ENCODE measurements at regions not wholly inside any gene's neighbourhood (a gene's known extent, or its start where the extent isn't known, plus 50 kb on each side); places are given as distances from the start of the nearest gene placed in this dataset.

DNA sequence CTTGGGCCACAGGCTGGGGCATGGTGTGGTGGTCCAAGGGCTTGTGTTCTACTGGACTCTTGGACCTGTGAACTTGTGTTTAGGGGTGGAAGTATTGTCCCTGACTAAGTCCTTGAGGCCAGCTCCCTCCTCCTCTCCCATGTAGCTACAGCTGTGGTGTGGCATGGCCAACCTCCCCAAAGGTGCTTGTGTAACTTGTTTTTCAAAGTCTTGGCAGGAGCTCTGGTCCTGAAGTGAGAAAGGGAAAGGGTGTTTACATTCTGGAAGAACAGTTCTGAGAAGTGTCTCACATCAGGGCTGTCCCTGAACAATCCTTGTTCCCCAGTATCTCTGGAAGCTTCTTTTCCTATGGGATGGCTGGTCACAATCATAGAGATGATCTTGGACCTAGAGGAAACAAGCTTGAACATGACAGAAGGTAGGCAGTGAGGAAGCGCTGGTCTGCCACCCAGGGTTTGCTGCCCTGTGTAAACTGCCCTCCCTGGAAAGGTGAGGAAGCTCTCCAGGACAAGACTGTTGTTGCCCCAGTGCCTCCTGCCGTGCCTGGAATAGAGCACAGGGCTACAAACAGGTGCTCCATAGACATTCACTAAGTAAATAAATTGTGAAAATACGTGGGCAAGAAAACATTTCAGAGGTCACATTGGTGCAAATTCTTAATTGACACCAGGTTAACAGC lies 64.6 kb upstream of the KLF9 start:
- Mint-ChIP-seq H3K9me3 (no peaks in the 10 kb centered on the region), H3K4me3 (no peak overlapping the region), H3K4me1 (no peaks in the 10 kb centered on the region), H3K36me3 (no peaks in the 10 kb centered on the region), H3K27me3 (peaks cover 3 to 14% of the 10 kb centered on the region in 2 donors), H3K27ac (no peak overlapping the region)
- Histone ChIP-seq H3K27me3 (ENCODE audit: insufficient read depth, low read length, poor library complexity, severe bottlenecking) (no peaks in the 10 kb centered on the region), H3K4me1 (ENCODE audit: insufficient read depth, low read length) (no peaks in the 10 kb centered on the region), H3K9me3 (ENCODE audit: low read length) (no peaks in the 10 kb centered on the region), H3K36me3 (ENCODE audit: insufficient read depth, low read length) (no peaks in the 10 kb centered on the region), H3K27ac (ENCODE audit: low read depth, low read length) (no peak overlapping the region), H3K4me3 (ENCODE audit: low read length) (no peak overlapping the region)
- CTCF ChIA-PET: interaction anchor here (0.9 to 1.5 kb wide), 3 partner anchors 60 to 127 kb away, joined by 3 to 4 read pairs (median 3); no protein-coding TSS in a partner anchor
- POLR2A ChIA-PET: no interaction called here
- no peak for DNase-seq

DNA sequence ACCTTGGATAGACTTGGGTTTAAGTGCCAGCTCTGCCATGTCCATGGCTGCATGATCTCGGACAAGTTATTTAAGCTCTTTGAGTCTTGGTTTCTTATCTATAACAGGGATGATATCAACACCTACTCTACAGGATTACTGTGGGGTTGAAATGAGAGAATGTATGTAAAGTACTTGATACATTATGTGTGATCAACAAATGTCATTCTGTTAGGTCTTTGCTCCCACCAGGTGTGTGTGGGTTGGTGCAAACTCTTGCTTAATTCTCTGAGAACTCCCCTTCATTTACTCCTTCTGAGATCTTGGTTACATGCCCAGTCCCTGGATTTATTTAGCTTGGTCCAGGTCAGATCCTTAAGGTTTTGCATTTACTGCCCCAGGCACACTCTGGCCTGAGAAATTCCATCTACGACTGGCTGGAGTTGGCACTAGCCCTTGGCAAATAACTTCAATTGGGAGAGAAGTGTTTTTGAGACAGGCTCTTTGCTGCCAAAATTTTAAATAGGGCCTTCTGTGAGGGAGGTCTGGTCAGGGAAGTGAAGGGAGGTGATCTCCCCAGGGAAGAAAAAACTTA lies 63.5 kb upstream of the KLF9 start:
- no peaks in the 10 kb centered on the region for H3K36me3 Mint-ChIP-seq
- no peaks in the 10 kb centered on the region for H3K36me3 ChIP-seq (ENCODE audit: insufficient read depth, low read length)
- H3K27me3 ChIP-seq (ENCODE audit: insufficient read depth, low read length, poor library complexity, severe bottlenecking): no peaks in the 10 kb centered on the region
- H3K9me3 ChIP-seq (ENCODE audit: low read length): no peaks in the 10 kb centered on the region
- H3K27ac ChIP-seq (ENCODE audit: low read depth, low read length): no peak overlapping the region
- POLR2A ChIA-PET: no interaction called here
- CTCF ChIA-PET: no interaction called here
- no peak for DNase-seq
- no peaks in the 10 kb centered on the region for H3K4me1 Mint-ChIP-seq
- H3K4me3 ChIP-seq (ENCODE audit: low read length): no peak overlapping the region
- H3K9me3 Mint-ChIP-seq: no peaks in the 10 kb centered on the region
- H3K27ac Mint-ChIP-seq: no peak overlapping the region
- no peak overlapping the region for H3K4me3 Mint-ChIP-seq
- H3K27me3 Mint-ChIP-seq: peaks cover 3 to 7% of the 10 kb centered on the region in 2 donors
- no peaks in the 10 kb centered on the region for H3K4me1 ChIP-seq (ENCODE audit: insufficient read depth, low read length)

DNA sequence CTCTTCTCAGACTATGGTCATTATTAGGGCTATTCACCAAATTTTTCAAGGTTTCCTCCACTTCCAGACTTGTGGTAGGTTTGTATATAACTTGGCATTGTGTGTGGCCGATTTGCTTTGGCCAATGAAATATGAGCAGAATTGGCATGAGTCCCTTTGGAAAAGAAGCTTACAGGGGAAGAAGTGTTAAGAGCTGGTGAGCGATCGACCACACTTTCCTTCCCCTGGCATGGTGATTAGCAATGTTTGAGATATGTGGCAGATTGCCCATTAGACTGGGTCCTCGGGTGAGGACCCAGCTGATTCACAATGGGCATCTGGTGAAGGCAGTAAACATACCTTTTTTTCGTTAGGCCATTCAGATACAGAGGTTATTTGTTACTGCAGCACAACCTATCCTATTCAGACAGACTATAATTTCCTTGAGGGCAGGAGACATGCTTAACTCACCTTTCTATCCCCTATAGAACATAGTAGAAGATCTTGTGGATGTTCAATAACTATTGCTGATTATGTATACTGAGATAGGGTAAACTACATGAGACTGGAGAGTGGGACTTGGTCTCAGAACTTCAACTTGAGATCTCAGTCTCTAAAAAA lies 62.8 kb upstream of the KLF9 start:
- H3K4me1 ChIP-seq (ENCODE audit: insufficient read depth, low read length): no peaks in the 10 kb centered on the region
- CTCF ChIA-PET: no interaction called here

DNA sequence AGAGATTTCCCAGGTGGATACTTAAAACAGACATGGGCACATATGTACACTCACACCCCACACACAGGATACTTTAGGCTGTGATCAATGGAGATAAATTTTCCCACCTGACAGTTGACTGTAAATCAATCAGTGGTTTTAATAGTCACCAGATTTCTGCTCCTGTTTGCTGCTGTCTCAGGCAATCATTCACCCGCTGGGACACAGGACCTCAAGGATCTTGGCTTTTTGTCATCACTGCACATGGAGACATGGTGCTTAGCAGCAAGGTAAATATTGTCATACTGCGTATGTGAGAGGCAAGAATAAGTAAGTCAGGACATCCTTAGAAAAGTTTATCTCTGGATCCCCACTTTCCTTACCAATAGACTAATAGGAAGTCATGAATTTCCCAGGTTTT lies 60.8 kb upstream of the KLF9 start:
- CTCF ChIA-PET: no interaction called here
- no peak overlapping the region for H3K4me3 Mint-ChIP-seq

More for the DNA sequence above, 62.8 kb upstream of the KLF9 start:
- Histone ChIP-seq H3K27me3 (ENCODE audit: insufficient read depth, low read length, poor library complexity, severe bottlenecking) (no peaks in the 10 kb centered on the region), H3K9me3 (ENCODE audit: low read length) (no peaks in the 10 kb centered on the region), H3K27ac (ENCODE audit: low read depth, low read length) (no peak overlapping the region), H3K36me3 (ENCODE audit: insufficient read depth, low read length) (no peaks in the 10 kb centered on the region), H3K4me3 (ENCODE audit: low read length) (no peak overlapping the region)
- Mint-ChIP-seq H3K4me1 (no peaks in the 10 kb centered on the region), H3K9me3 (no peaks in the 10 kb centered on the region), H3K27ac (no peak overlapping the region), H3K27me3 (peaks cover 3% of the 10 kb centered on the region in 2 donors), H3K4me3 (no peak overlapping the region), H3K36me3 (no peaks in the 10 kb centered on the region)
- no peak for DNase-seq
- POLR2A ChIA-PET: interaction anchor here (0.6 kb wide), 1 partner anchor 55 kb away, joined by 3 read pairs; no protein-coding TSS in a partner anchor

DNA sequence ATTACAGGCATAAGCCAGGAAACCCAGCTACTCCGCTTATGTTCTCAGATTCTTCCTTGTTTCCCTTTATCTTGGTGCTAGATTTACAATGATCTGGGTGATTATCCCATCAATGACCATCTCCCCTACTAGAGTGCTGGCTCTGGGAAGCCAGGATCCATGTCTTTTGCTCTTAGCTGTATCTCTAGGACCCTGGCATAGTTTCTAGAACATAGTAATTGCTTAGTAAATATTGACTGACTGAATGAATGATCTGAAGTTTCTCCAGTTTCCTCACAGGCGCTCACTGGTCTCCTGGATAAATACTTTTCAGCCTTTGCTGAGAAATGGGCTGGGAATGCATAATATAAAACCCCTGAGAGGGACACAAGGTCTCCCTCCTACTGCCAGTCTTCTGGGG lies 60.0 kb upstream of the KLF9 start:
- no peaks in the 10 kb centered on the region for H3K27me3 ChIP-seq (ENCODE audit: insufficient read depth, low read length, poor library complexity, severe bottlenecking)
- Mint-ChIP-seq H3K27me3 (peaks cover 3% of the 10 kb centered on the region in 2 donors), H3K36me3 (no peaks in the 10 kb centered on the region), H3K9me3 (no peaks in the 10 kb centered on the region), H3K27ac (no peak overlapping the region), H3K4me3 (peak overlapping the region in 1 of 7 donors; percentile 23), H3K4me1 (peaks cover 12 to 16% (median 13%) of the 10 kb centered on the region in 3 donors)
- no peaks in the 10 kb centered on the region for H3K9me3 ChIP-seq (ENCODE audit: low read length)
- no peak overlapping the region for H3K4me3 ChIP-seq (ENCODE audit: low read length)
- peaks cover 18% of the 10 kb centered on the region for H3K4me1 ChIP-seq (ENCODE audit: insufficient read depth, low read length)
- POLR2A ChIA-PET: interaction anchor here (0.6 kb wide), 1 partner anchor 27 kb away, joined by 3 read pairs; no protein-coding TSS in a partner anchor
- no peaks in the 10 kb centered on the region for H3K36me3 ChIP-seq (ENCODE audit: insufficient read depth, low read length)
- CTCF ChIA-PET: no interaction called here
- DNase-seq: no peak
- no peak overlapping the region for H3K27ac ChIP-seq (ENCODE audit: low read depth, low read length)

More for the DNA sequence above, 60.8 kb upstream of the KLF9 start:
- H3K4me3 ChIP-seq (ENCODE audit: low read length): no peak overlapping the region
- H3K27ac ChIP-seq (ENCODE audit: low read depth, low read length): no peak overlapping the region
- no peak for DNase-seq
- POLR2A ChIA-PET: interaction anchor here (0.6 kb wide), 1 partner anchor 26 kb away, joined by 3 read pairs; no protein-coding TSS in a partner anchor
- Mint-ChIP-seq H3K27ac (no peak overlapping the region), H3K27me3 (peaks cover 3% of the 10 kb centered on the region in 2 donors), H3K36me3 (no peaks in the 10 kb centered on the region), H3K4me1 (peaks cover 7 to 10% (median 8%) of the 10 kb centered on the region in 3 donors), H3K9me3 (no peaks in the 10 kb centered on the region)
- no peaks in the 10 kb centered on the region for H3K9me3 ChIP-seq (ENCODE audit: low read length)
- no peaks in the 10 kb centered on the region for H3K36me3 ChIP-seq (ENCODE audit: insufficient read depth, low read length)
- no peaks in the 10 kb centered on the region for H3K27me3 ChIP-seq (ENCODE audit: insufficient read depth, low read length, poor library complexity, severe bottlenecking)
- H3K4me1 ChIP-seq (ENCODE audit: insufficient read depth, low read length): peaks cover 11% of the 10 kb centered on the region

DNA sequence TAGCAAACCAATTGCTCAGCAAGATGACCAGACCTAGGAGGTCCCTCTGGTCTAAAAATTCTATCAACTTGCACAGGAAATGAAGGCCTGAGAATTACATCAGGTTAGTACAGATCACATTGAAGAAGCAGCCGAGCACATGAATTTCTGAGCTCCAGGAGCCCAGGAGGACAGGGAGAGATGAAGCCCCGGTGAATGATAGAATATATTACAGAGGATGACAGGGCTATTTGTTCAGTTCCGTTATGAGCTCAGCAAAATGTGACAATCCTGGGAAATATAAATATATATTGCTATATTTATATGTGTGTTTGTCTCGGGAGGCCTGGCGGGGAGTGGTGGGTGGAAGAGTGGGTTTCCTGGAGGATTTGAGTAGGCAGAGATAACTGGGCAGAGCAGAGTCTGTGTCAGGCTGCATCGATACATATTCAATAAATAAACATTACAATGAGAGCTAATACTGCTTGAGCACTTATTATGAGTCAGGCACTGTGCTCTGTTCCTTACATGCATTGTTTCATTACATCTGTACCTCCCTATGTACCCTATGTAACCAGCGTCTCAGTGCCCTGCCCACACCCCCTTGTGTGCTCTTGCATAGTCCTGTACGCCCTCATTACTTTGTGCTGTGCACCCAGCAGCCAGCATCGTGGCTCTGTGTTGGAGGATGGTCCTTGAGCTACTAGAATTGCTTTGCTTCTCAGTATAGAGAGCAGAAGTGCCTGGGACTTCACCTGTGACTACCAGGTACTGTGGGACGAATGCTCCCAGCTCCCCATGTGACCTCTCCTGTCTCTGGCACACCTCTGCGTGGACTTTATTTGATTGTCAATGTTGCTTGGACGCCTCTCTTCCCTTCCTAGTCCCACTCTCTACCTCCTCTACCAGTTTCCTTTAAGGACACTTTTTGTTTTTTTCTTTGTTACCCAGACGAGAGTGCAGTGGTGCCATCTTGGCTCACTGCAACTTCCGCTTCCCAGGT lies 58.1 kb upstream of the KLF9 start:
- H3K4me3 ChIP-seq (ENCODE audit: low read length): no peak overlapping the region
- DNase-seq: no peak
- Mint-ChIP-seq H3K4me3 (no peak overlapping the region), H3K27ac (peak overlapping the region in 1 of 8 donors; percentile 68), H3K36me3 (no peaks in the 10 kb centered on the region), H3K9me3 (no peaks in the 10 kb centered on the region), H3K4me1 (peaks cover 15 to 26% (median 23%) of the 10 kb centered on the region in 3 donors), H3K27me3 (peaks cover 0 to 3% of the 10 kb centered on the region in 2 donors)
- H3K9me3 ChIP-seq (ENCODE audit: low read length): no peaks in the 10 kb centered on the region
- ChIA-PET POLR2A (no interaction called here), CTCF (no interaction called here)
- no peaks in the 10 kb centered on the region for H3K36me3 ChIP-seq (ENCODE audit: insufficient read depth, low read length)
- no peak overlapping the region for H3K27ac ChIP-seq (ENCODE audit: low read depth, low read length)
- peaks cover 21% of the 10 kb centered on the region for H3K4me1 ChIP-seq (ENCODE audit: insufficient read depth, low read length)
- no peaks in the 10 kb centered on the region for H3K27me3 ChIP-seq (ENCODE audit: insufficient read depth, low read length, poor library complexity, severe bottlenecking)

DNA sequence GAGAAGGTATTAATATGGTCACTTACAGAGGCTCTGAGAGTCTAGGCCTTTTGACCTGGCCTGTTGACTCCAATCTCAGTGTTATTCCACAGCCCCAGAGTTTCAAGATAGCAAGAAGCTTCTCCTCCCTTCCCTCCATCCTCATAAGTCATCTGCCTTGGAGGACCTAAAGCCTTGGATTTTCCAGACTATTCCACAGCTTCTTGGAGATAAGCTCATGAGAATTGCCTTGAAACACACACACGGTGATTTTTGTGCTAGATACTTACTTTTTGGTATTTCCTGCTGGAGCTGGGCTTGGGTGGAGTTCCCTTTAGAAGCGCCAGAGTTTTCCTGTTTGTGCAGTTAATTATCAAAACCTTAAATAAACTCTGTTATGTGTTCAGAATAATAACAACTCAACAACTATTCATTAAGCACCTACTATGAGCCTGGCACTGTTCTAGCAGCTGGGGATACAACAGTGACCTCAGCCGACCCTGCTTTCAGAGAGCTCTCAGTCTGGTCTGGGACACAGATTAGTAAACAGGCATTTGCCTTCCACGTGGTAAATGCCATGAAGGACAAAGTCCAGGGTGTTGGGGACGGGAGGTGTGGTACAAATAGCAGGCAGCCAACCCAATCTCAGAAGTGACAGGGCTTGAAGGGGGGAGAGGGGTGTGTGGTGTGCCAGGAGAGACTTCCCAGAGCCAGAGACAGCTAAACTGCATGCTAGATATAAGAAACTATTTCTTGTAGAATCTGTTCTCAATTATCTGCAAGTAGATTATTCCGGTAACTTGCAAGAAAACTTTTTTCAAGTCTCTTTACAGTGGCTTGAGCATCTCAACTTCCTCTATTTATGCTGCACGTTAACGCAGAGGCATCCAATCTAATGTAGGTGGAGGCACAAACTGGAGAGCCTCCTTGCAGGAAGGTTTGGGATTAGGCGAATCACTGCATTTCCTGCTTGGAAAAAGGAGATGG lies 55.9 kb upstream of the KLF9 start:
- no peak overlapping the region for H3K4me3 Mint-ChIP-seq
- H3K27me3 Mint-ChIP-seq: no peaks in the 10 kb centered on the region
- no peaks in the 10 kb centered on the region for H3K9me3 ChIP-seq (ENCODE audit: low read length)
- no peaks in the 10 kb centered on the region for H3K27me3 ChIP-seq (ENCODE audit: insufficient read depth, low read length, poor library complexity, severe bottlenecking)
- POLR2A ChIA-PET: no interaction called here
- peaks cover 21% of the 10 kb centered on the region for H3K4me1 ChIP-seq (ENCODE audit: insufficient read depth, low read length)
- no peaks in the 10 kb centered on the region for H3K9me3 Mint-ChIP-seq
- H3K4me3 ChIP-seq (ENCODE audit: low read length): no peak overlapping the region
- H3K36me3 Mint-ChIP-seq: no peaks in the 10 kb centered on the region
- CTCF ChIA-PET: interaction anchor here (0.6 to 0.8 kb wide), 3 partner anchors 14 to 136 kb away, joined by 3 read pairs; no protein-coding TSS in a partner anchor
- H3K36me3 ChIP-seq (ENCODE audit: insufficient read depth, low read length): no peaks in the 10 kb centered on the region
- H3K27ac ChIP-seq (ENCODE audit: low read depth, low read length): no peak overlapping the region
- DNase-seq: no peak
- H3K4me1 Mint-ChIP-seq: peaks cover 15 to 28% (median 26%) of the 10 kb centered on the region in 3 donors
- H3K27ac Mint-ChIP-seq: peak overlapping the region in 2 of 8 donors; percentile 8 to 35

Measured in CD8-positive, alpha-beta memory T cell (primary cell).